H1 (cell line): ENCODE measurements at regions not wholly inside any gene's neighbourhood (a gene's known extent, or its start where the extent isn't known, plus 50 kb on each side); places are given as distances from the start of the nearest gene placed in this dataset.

Experiments
- BRCA1 ChIP-seq: IDR thresholded peaks from 2 replicates; pipeline ENCODE4 v1.6.1; 2012; ENCODE audit warnings: low read depth, low read length, improper control_type of control experiment
- CEBPB ChIP-seq: IDR thresholded peaks from 2 replicates; pipeline ENCODE4 v1.6.1; 2012; ENCODE audit warnings: low read depth, low read length
- EZH2 ChIP-seq: fragments of 200-600 bp; sonication (generic); IDR thresholded peaks from 2 replicates; pipeline ENCODE4 v1.7.1; 2012; ENCODE audit warnings: low read depth, mild to moderate bottlenecking, moderate library complexity, low read length, inconsistent platforms; ENCODE audit not compliant: severe bottlenecking
- HDAC6 ChIP-seq: IDR thresholded peaks from one replicate; pipeline ENCODE4 v1.7.1; 2012; ENCODE audit warnings: low read depth, mild to moderate bottlenecking, inconsistent platforms, low read length, moderate library complexity
- JUND ChIP-seq: IDR thresholded peaks from 2 replicates; pipeline ENCODE4 v1.6.1; 2011; ENCODE audit warnings: mild to moderate bottlenecking, improper control_type of control experiment, low read length
- PHF8 ChIP-seq: fragments of 200-600 bp; sonication (generic); conservative IDR thresholded peaks from 2 replicates; pipeline ENCODE4 v1.7.1; 2012; ENCODE audit warnings: low read depth, mild to moderate bottlenecking, inconsistent platforms, low read length, moderate library complexity
- POLR2AphosphoS5 ChIP-seq: IDR thresholded peaks from 2 replicates; pipeline ENCODE4 v1.6.1; 2011; ENCODE audit warnings: low read depth, low read length
- RAD21 ChIP-seq, 2 experiments: IDR thresholded peaks in 1 of 2; conservative IDR thresholded peaks in 1 of 2; 2 replicates each; pipeline ENCODE4 v1.6.1; 2011; ENCODE audit warnings: low read depth in 2 of 2, low read length in 2 of 2, improper control_type of control experiment in 1 of 2, inconsistent platforms in 1 of 2, mild to moderate bottlenecking in 1 of 2, moderate library complexity in 1 of 2
- RXRA ChIP-seq: IDR thresholded peaks from 2 replicates; pipeline ENCODE4 v1.6.1; 2011; ENCODE audit warnings: low read depth, mild to moderate bottlenecking, low read length, moderate library complexity; ENCODE audit not compliant: insufficient read depth
- TEAD4 ChIP-seq: IDR thresholded peaks from 2 replicates; pipeline ENCODE4 v1.6.1; 2012; ENCODE audit warnings: low read depth, low read length, inconsistent platforms, mixed read lengths
- ZNF274 ChIP-seq: IDR thresholded peaks from 2 replicates; pipeline ENCODE4 v1.7.0; 2012; ENCODE audit warnings: low read length, borderline replicate concordance; ENCODE audit errors: extremely low read depth
- TF ChIP-seq, protein P1 (sequence below), 3 experiments: IDR thresholded peaks; 1 replicate in 2 of 3; 2 replicates in 1 of 3; pipeline versions ENCODE4 v1.5.1 to v1.6.1; 2011; ENCODE audit warnings: low read length in 3 of 3, mild to moderate bottlenecking in 3 of 3, inconsistent platforms in 2 of 3, low read depth in 1 of 3, moderate library complexity in 1 of 3; ENCODE audit not compliant: insufficient read depth in 1 of 3; ENCODE audit errors: control extremely low read depth in 1 of 3
- TF ChIP-seq, protein P2 (sequence below): IDR thresholded peaks from 2 replicates; pipeline ENCODE4 v1.6.1; 2012; ENCODE audit warnings: inconsistent platforms
- TF ChIP-seq, protein P3 (sequence below): IDR thresholded peaks from 2 replicates; pipeline ENCODE4 v1.6.1; 2012; ENCODE audit warnings: low read length, inconsistent platforms

DNA sequence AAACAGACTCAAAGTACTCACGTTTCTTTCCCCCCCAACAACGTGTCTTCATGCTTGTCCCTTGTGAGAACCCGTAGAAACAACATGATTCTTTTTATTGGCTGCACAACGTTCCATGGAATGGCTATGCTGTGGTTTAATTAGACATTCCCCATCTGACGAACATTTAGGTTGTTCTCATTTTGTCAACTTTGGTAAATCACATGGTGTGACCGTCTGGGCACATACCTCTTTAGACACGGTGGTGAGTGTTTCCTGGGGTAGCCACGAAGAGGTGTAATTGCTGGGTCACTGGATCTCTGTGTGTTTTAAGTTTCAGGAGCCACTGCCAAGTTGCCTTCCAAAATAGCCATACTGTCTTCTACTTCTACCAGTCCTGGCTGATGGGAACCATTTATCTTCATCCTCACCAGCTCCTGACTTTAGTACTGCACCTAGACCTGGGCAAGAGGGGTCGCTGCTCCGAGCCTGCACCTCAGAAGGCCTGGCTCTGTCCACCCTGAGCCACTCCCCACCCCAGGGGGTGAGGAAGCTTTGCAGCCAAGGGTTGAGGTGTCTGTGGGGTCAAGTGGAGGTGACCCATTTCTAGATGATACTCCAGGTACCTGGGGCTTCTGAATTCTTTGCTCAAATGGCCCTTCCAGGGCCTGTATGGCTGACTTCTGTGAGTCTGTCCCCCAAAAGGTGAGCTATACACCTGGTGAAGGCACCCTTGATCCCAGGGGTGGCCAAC, 84.7 kb downstream of the IRX5 start:
- TF ChIP-seq CEBPB (no peak), POLR2AphosphoS5 (no peak), EZH2 (no peak), JUND (no peak), RXRA (no peak), RAD21 (IDR thresholded peaks at IDR 0.05 in 1 of 2, conservative IDR thresholded peaks at IDR 0.05 in 1 of 2; ENCODE audit: low read depth in 2 of 2, low read length in 2 of 2) (no peak), PHF8 (no peak), HDAC6 (no peak), ZNF274 (no peak), BRCA1 (no peak), TEAD4 (no peak)
- TF ChIP-seq, protein P1, sequence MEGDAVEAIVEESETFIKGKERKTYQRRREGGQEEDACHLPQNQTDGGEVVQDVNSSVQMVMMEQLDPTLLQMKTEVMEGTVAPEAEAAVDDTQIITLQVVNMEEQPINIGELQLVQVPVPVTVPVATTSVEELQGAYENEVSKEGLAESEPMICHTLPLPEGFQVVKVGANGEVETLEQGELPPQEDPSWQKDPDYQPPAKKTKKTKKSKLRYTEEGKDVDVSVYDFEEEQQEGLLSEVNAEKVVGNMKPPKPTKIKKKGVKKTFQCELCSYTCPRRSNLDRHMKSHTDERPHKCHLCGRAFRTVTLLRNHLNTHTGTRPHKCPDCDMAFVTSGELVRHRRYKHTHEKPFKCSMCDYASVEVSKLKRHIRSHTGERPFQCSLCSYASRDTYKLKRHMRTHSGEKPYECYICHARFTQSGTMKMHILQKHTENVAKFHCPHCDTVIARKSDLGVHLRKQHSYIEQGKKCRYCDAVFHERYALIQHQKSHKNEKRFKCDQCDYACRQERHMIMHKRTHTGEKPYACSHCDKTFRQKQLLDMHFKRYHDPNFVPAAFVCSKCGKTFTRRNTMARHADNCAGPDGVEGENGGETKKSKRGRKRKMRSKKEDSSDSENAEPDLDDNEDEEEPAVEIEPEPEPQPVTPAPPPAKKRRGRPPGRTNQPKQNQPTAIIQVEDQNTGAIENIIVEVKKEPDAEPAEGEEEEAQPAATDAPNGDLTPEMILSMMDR (IDR thresholded peaks at IDR 0.05; ENCODE audit: control extremely low read depth in 1 of 3, insufficient read depth in 1 of 3, low read depth in 1 of 3, low read length in 3 of 3), result no peak
- TF ChIP-seq, protein P2, sequence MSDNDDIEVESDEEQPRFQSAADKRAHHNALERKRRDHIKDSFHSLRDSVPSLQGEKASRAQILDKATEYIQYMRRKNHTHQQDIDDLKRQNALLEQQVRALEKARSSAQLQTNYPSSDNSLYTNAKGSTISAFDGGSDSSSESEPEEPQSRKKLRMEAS, result no peak
- TF ChIP-seq, protein P3, sequence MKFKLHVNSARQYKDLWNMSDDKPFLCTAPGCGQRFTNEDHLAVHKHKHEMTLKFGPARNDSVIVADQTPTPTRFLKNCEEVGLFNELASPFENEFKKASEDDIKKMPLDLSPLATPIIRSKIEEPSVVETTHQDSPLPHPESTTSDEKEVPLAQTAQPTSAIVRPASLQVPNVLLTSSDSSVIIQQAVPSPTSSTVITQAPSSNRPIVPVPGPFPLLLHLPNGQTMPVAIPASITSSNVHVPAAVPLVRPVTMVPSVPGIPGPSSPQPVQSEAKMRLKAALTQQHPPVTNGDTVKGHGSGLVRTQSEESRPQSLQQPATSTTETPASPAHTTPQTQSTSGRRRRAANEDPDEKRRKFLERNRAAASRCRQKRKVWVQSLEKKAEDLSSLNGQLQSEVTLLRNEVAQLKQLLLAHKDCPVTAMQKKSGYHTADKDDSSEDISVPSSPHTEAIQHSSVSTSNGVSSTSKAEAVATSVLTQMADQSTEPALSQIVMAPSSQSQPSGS, result no peak
